ENCODE measurements at regions not wholly inside any gene's neighbourhood (a gene's known extent, or its start where the extent isn't known, plus 50 kb on each side); places are given as distances from the start of the nearest gene placed in this dataset.

- H3K27me3 ChIP-seq (ENCODE audit: insufficient read depth, low read length), result no peaks in the 10 kb centered on the region
- no peaks in the 10 kb centered on the region for H3K9me2 ChIP-seq (ENCODE audit: low read depth, low read length)
- H3K36me3 ChIP-seq (ENCODE audit: insufficient read depth, low read length), result no peaks in the 10 kb centered on the region
- H3K9me3 ChIP-seq (ENCODE audit: low read length), result no peaks in the 10 kb centered on the region
- H3K4me1 ChIP-seq (ENCODE audit: insufficient read depth, low read length, severe bottlenecking), result no peaks in the 10 kb centered on the region
- H3K4me2 ChIP-seq (ENCODE audit: low read length), result no peak overlapping the region
- TF ChIP-seq CTCF (IDR thresholded peaks at IDR 0.05; ENCODE audit: low read length) (no peak), EZH2 (IDR thresholded peaks at IDR 0.05; ENCODE audit: borderline replicate concordance, low read length) (no peak)
- no peaks in the 10 kb centered on the region for H4K20me1 ChIP-seq (ENCODE audit: insufficient read depth, low read length)
- H3F3A ChIP-seq (ENCODE audit: insufficient read depth, low read length), result no peaks in the 10 kb centered on the region
- no peaks in the 10 kb centered on the region for H3K79me2 ChIP-seq (ENCODE audit: insufficient read depth, low read length)
- no peak overlapping the region for H3K9ac ChIP-seq (ENCODE audit: low read length)
- H3K27ac ChIP-seq (ENCODE audit: low read depth, low read length, poor library complexity, severe bottlenecking), result no peak overlapping the region
- no peak overlapping the region for H3K4me3 ChIP-seq (ENCODE audit: low read depth, low read length, poor library complexity, severe bottlenecking)
- no peak overlapping the region for H2AFZ ChIP-seq (ENCODE audit: low read length)
Observed at GRCh38 chr12:92045852-92046251, 99.8 kb downstream of the BTG1 start.

- Histone ChIP-seq H3K36me3 (ENCODE audit: insufficient read depth, low read length) (no peaks in the 10 kb centered on the region), H2AFZ (ENCODE audit: low read length) (no peak overlapping the region), H3K4me1 (ENCODE audit: insufficient read depth, low read length, severe bottlenecking) (no peaks in the 10 kb centered on the region), H3F3A (ENCODE audit: insufficient read depth, low read length) (no peaks in the 10 kb centered on the region), H3K27ac (ENCODE audit: low read depth, low read length, poor library complexity, severe bottlenecking) (no peak overlapping the region), H4K20me1 (ENCODE audit: insufficient read depth, low read length) (no peaks in the 10 kb centered on the region), H3K9me3 (ENCODE audit: low read length) (no peaks in the 10 kb centered on the region), H3K9ac (ENCODE audit: low read length) (no peak overlapping the region), H3K9me2 (ENCODE audit: low read depth, low read length) (no peaks in the 10 kb centered on the region), H3K79me2 (ENCODE audit: insufficient read depth, low read length) (no peaks in the 10 kb centered on the region), H3K4me2 (ENCODE audit: low read length) (no peak overlapping the region), H3K4me3 (ENCODE audit: low read depth, low read length, poor library complexity, severe bottlenecking) (no peak overlapping the region), H3K27me3 (ENCODE audit: insufficient read depth, low read length) (no peaks in the 10 kb centered on the region)
- no peak for TF ChIP-seq CTCF (IDR thresholded peaks at IDR 0.05; ENCODE audit: low read length)
- no peak for TF ChIP-seq EZH2 (IDR thresholded peaks at IDR 0.05; ENCODE audit: borderline replicate concordance, low read length)
Observed at GRCh38 chr12:92044435-92044834, 101.2 kb downstream of the BTG1 start.

- Histone ChIP-seq H4K20me1 (ENCODE audit: insufficient read depth, low read length) (no peaks in the 10 kb centered on the region), H3K27me3 (ENCODE audit: insufficient read depth, low read length) (no peaks in the 10 kb centered on the region), H3F3A (ENCODE audit: insufficient read depth, low read length) (no peaks in the 10 kb centered on the region), H3K9me2 (ENCODE audit: low read depth, low read length) (no peaks in the 10 kb centered on the region), H3K4me2 (ENCODE audit: low read length) (no peak overlapping the region), H3K9me3 (ENCODE audit: low read length) (no peaks in the 10 kb centered on the region), H3K79me2 (ENCODE audit: insufficient read depth, low read length) (no peaks in the 10 kb centered on the region), H3K4me3 (ENCODE audit: low read depth, low read length, poor library complexity, severe bottlenecking) (no peak overlapping the region), H3K36me3 (ENCODE audit: insufficient read depth, low read length) (no peaks in the 10 kb centered on the region), H3K4me1 (ENCODE audit: insufficient read depth, low read length, severe bottlenecking) (no peaks in the 10 kb centered on the region), H2AFZ (ENCODE audit: low read length) (no peak overlapping the region), H3K9ac (ENCODE audit: low read length) (no peak overlapping the region), H3K27ac (ENCODE audit: low read depth, low read length, poor library complexity, severe bottlenecking) (no peak overlapping the region)
- TF ChIP-seq CTCF (IDR thresholded peaks at IDR 0.05; ENCODE audit: low read length) (no peak), EZH2 (IDR thresholded peaks at IDR 0.05; ENCODE audit: borderline replicate concordance, low read length) (no peak)
Observed at GRCh38 chr12:92042791-92043531, 102.7 kb downstream of the BTG1 start.
